ENCODE measurements at regions not wholly inside any gene's neighbourhood (a gene's known extent, or its start where the extent isn't known, plus 50 kb on each side); places are given as distances from the start of the nearest gene placed in this dataset.

GRCh38 chr18:54766634-54767033, 61.6 kb upstream of the RAB27B start:
- Histone ChIP-seq H3K27me3 (ENCODE audit: low read depth) (no peaks in the 10 kb centered on the region), H3K4me3 (no peak overlapping the region), H3K36me3 (replicated peaks) (no peaks in the 10 kb centered on the region), H3K4me1 (no peaks in the 10 kb centered on the region), H3K9me3 (no peaks in the 10 kb centered on the region)
- in situ Hi-C loops (cut with MboI; ENCODE audit: low sequenced_read_pairs) = no loop called here
- no peak for DNase-seq (ENCODE audit: low spot score in 2 of 2)

GRCh38 chr18:54767098-54767497, 61.2 kb upstream of the RAB27B start:
- H3K36me3 ChIP-seq (replicated peaks) = no peaks in the 10 kb centered on the region
- no peaks in the 10 kb centered on the region for H3K27me3 ChIP-seq (ENCODE audit: low read depth)
- in situ Hi-C loops (cut with MboI; ENCODE audit: low sequenced_read_pairs) = no loop called here
- no peaks in the 10 kb centered on the region for H3K4me1 ChIP-seq
- DNase-seq (ENCODE audit: low spot score in 2 of 2) = no peak
- no peaks in the 10 kb centered on the region for H3K9me3 ChIP-seq
- H3K4me3 ChIP-seq = no peak overlapping the region

GRCh38 chr18:54769526-54770464, 58.5 kb upstream of the RAB27B start:
- no peak overlapping the region for H3K4me3 ChIP-seq
- DNase-seq (ENCODE audit: low spot score in 2 of 2) = no peak
- H3K27me3 ChIP-seq (ENCODE audit: low read depth) = no peaks in the 10 kb centered on the region
- H3K4me1 ChIP-seq = peaks cover 7% of the 10 kb centered on the region
- no peaks in the 10 kb centered on the region for H3K9me3 ChIP-seq
- in situ Hi-C loops (cut with MboI; ENCODE audit: low sequenced_read_pairs) = no loop called here
- no peaks in the 10 kb centered on the region for H3K36me3 ChIP-seq (replicated peaks)

GRCh38 chr18:54772056-54772455, 56.2 kb upstream of the RAB27B start:
- Histone ChIP-seq H3K4me3 (no peak overlapping the region), H3K4me1 (peaks cover 7% of the 10 kb centered on the region), H3K9me3 (no peaks in the 10 kb centered on the region), H3K36me3 (replicated peaks) (no peaks in the 10 kb centered on the region), H3K27me3 (ENCODE audit: low read depth) (no peaks in the 10 kb centered on the region)
- in situ Hi-C loops (cut with MboI; ENCODE audit: low sequenced_read_pairs) = no loop called here
- no peak for DNase-seq (ENCODE audit: low spot score in 2 of 2)

- no peaks in the 10 kb centered on the region for H3K9me3 ChIP-seq
- H3K36me3 ChIP-seq (replicated peaks) = no peaks in the 10 kb centered on the region
- peak in 1 of 2 experiments; percentile 54 for DNase-seq (ENCODE audit: low spot score in 2 of 2)
- peaks cover 7% of the 10 kb centered on the region for H3K4me1 ChIP-seq
- in situ Hi-C loops (cut with MboI; ENCODE audit: low sequenced_read_pairs) = no loop called here
- H3K4me3 ChIP-seq = no peak overlapping the region
- no peaks in the 10 kb centered on the region for H3K27me3 ChIP-seq (ENCODE audit: low read depth)
These were observed 53.9 kb upstream of the RAB27B start for GRCh38 chr18:54774423-54774822.

GRCh38 chr18:54774981-54775665, 53.2 kb upstream of the RAB27B start:
- Histone ChIP-seq H3K27me3 (ENCODE audit: low read depth) (no peaks in the 10 kb centered on the region), H3K4me3 (no peak overlapping the region), H3K4me1 (peaks cover 7% of the 10 kb centered on the region), H3K9me3 (no peaks in the 10 kb centered on the region), H3K36me3 (replicated peaks) (no peaks in the 10 kb centered on the region)
- in situ Hi-C loops (cut with MboI; ENCODE audit: low sequenced_read_pairs) = no loop called here
- DNase-seq (ENCODE audit: low spot score in 2 of 2) = no peak

GRCh38 chr18:54775686-54776085, 52.6 kb upstream of the RAB27B start:
- no peak for DNase-seq (ENCODE audit: low spot score in 2 of 2)
- in situ Hi-C loops (cut with MboI; ENCODE audit: low sequenced_read_pairs) = no loop called here
- Histone ChIP-seq H3K4me1 (peaks cover 7% of the 10 kb centered on the region), H3K9me3 (no peaks in the 10 kb centered on the region), H3K36me3 (replicated peaks) (no peaks in the 10 kb centered on the region), H3K27me3 (ENCODE audit: low read depth) (no peaks in the 10 kb centered on the region), H3K4me3 (no peak overlapping the region)

- Histone ChIP-seq H3K9me3 (no peaks in the 10 kb centered on the region), H3K4me3 (no peak overlapping the region), H3K36me3 (replicated peaks) (no peaks in the 10 kb centered on the region), H3K27me3 (ENCODE audit: low read depth) (no peaks in the 10 kb centered on the region), H3K4me1 (peaks cover 7% of the 10 kb centered on the region)
- in situ Hi-C loops (cut with MboI; ENCODE audit: low sequenced_read_pairs) = no loop called here
- no peak for DNase-seq (ENCODE audit: low spot score in 2 of 2)
These were observed 51.8 kb upstream of the RAB27B start for GRCh38 chr18:54776282-54776977.

- no peaks in the 10 kb centered on the region for H3K27me3 ChIP-seq (ENCODE audit: low read depth)
- in situ Hi-C loops (cut with MboI; ENCODE audit: low sequenced_read_pairs) = no loop called here
- no peak for DNase-seq (ENCODE audit: low spot score in 2 of 2)
These were observed 51.0 kb upstream of the RAB27B start for GRCh38 chr18:54777118-54777791.

GRCh38 chr18:54777989-54778388, 50.3 kb upstream of the RAB27B start:
- Histone ChIP-seq H3K36me3 (replicated peaks) (no peaks in the 10 kb centered on the region), H3K4me1 (peaks cover 7% of the 10 kb centered on the region), H3K9me3 (no peaks in the 10 kb centered on the region), H3K4me3 (no peak overlapping the region), H3K27me3 (ENCODE audit: low read depth) (no peaks in the 10 kb centered on the region)
- in situ Hi-C loops (cut with MboI; ENCODE audit: low sequenced_read_pairs) = no loop called here
- no peak for DNase-seq (ENCODE audit: low spot score in 2 of 2)

More at GRCh38 chr18:54777118-54777791, 51.0 kb upstream of the RAB27B start:
- H3K4me3 ChIP-seq = no peak overlapping the region
- peaks cover 7% of the 10 kb centered on the region for H3K4me1 ChIP-seq
- no peaks in the 10 kb centered on the region for H3K9me3 ChIP-seq
- H3K36me3 ChIP-seq (replicated peaks) = no peaks in the 10 kb centered on the region
